A549 (cell line): ENCODE measurements at regions not wholly inside any gene's neighbourhood (a gene's known extent, or its start where the extent isn't known, plus 50 kb on each side); places are given as distances from the start of the nearest gene placed in this dataset.

Experiments used
- ATAC-seq, 2 experiments: fragments of 200-7000 bp in 1 of 2; fragments of >200 bp in 1 of 2; cut with Nextera tagmentation in 1 of 2; cut with Tn5 transposase in 1 of 2; 3 replicates each; pipeline versions ENCODE4 v1.8.0 to v1.9.1; 2018 to 2020; ENCODE audit warnings: mild to moderate bottlenecking in 1 of 2, moderate library complexity in 1 of 2
- CTCF ChIA-PET: fragments of 300-600 bp; sonication (Branson Sonifier 250); formaldehyde crosslinking; extraction: SDS; loops from one replicate; lab custom pipeline; 2021; ENCODE audit warnings: antibody characterized with exemption, inconsistent platforms; lab: Yijun Ruan, JAX
- POLR2A ChIA-PET: fragments of 350-600 bp; formaldehyde crosslinking; extraction: SDS; loops from one replicate; lab custom pipeline; 2021; ENCODE audit warnings: antibody characterized with exemption, inconsistent platforms; lab: Yijun Ruan, JAX
- DNase-seq, 2 experiments: peaks; one replicate each; pipeline versions ENCODE4 v3.0.0 to v3.0.0-alpha.2; 2011 to 2016; ENCODE audit warnings: low read depth in 1 of 2, low spot score in 1 of 2
- FAIRE-seq: peaks from 2 replicates; lab custom pipeline; 2011; peaks lifted over from hg19 to GRCh38; lab: Jason Lieb, UNC
- H3K27ac ChIP-seq, 2 experiments: fragments of >200 bp; sonication (Bioruptor Twin); formaldehyde crosslinking; 3 replicates each; pipeline ENCODE4 v1.5.1; 2016 to 2017
- H3K4me1 ChIP-seq: fragments of >200 bp; sonication (Bioruptor Twin); formaldehyde crosslinking; 3 replicates; pipeline ENCODE4 v1.6.1; 2016
- H3K4me2 ChIP-seq: fragments of >200 bp; sonication (Bioruptor Twin); formaldehyde crosslinking; 3 replicates; pipeline ENCODE4 v1.6.1; 2016
- H3K4me3 ChIP-seq: fragments of >200 bp; sonication (Bioruptor Twin); formaldehyde crosslinking; 3 replicates; pipeline ENCODE4 v1.5.1; 2016
- H3K9me3 ChIP-seq: fragments of >200 bp; sonication (Bioruptor Twin); formaldehyde crosslinking; 3 replicates; pipeline ENCODE4 v1.6.1; 2016
- BCL3 ChIP-seq: fragments of >200 bp; sonication (Bioruptor Twin); formaldehyde crosslinking; IDR thresholded peaks from 3 replicates; pipeline ENCODE4 v1.6.1; 2016
- CEBPB ChIP-seq, 2 experiments: fragments of >200 bp in 1 of 2; sonication (Bioruptor Twin) in 1 of 2; formaldehyde crosslinking in 1 of 2; IDR thresholded peaks; 2 replicates each; pipeline ENCODE4 v1.6.1; 2012 to 2016
- CHD4 ChIP-seq: fragments of 200-600 bp; sonication (generic); IDR thresholded peaks from 2 replicates; pipeline ENCODE4 v1.6.1; 2016; ENCODE audit warnings: antibody characterized with exemption, mild to moderate bottlenecking, borderline replicate concordance
- EHF ChIP-seq: fragments of 250-450 bp; sonication (Bioruptor Pico); IDR thresholded peaks from 2 replicates; pipeline ENCODE4 v1.5.0; 2020; ENCODE audit warnings: mild to moderate bottlenecking
- EP300 ChIP-seq, 2 experiments: fragments of >200 bp; sonication (Bioruptor Twin); formaldehyde crosslinking; IDR thresholded peaks; 2 replicates in 1 of 2; 3 replicates in 1 of 2; pipeline ENCODE4 v1.6.1; 2016 to 2017
- ESRRA ChIP-seq: fragments of 150-350 bp; IDR thresholded peaks from 2 replicates; pipeline ENCODE4 v1.6.1; 2014; ENCODE audit warnings: mild to moderate bottlenecking, low read length, borderline replicate concordance
- FOSL2 ChIP-seq, 2 experiments: fragments of 450-650 bp in 1 of 2; fragments of >200 bp in 1 of 2; sonication (Bioruptor Twin) in 1 of 2; formaldehyde crosslinking; IDR thresholded peaks; 2 replicates each; pipeline versions ENCODE4 v1.5.0 to v1.6.1; 2016 to 2020; ENCODE audit warnings: mild to moderate bottlenecking in 1 of 2, moderate library complexity in 1 of 2
- GATA3 ChIP-seq: IDR thresholded peaks from 2 replicates; pipeline ENCODE4 v1.6.1; 2012; ENCODE audit warnings: borderline replicate concordance
- HDAC2 ChIP-seq: fragments of 200-600 bp; sonication (generic); IDR thresholded peaks from 2 replicates; pipeline ENCODE4 v1.6.1; 2016
- HES2 ChIP-seq: fragments of >200 bp; sonication (Bioruptor Twin); formaldehyde crosslinking; IDR thresholded peaks from 2 replicates; pipeline ENCODE4 v1.6.1; 2016
- HEYL ChIP-seq: fragments of 250-450 bp; sonication (Bioruptor Pico); IDR thresholded peaks from 2 replicates; pipeline ENCODE4 v1.8.0; 2021; ENCODE audit warnings: mild to moderate bottlenecking, moderate library complexity
- HMGXB4 ChIP-seq: fragments of 250-450 bp; sonication (Bioruptor Pico); IDR thresholded peaks from 2 replicates; pipeline ENCODE4 v1.5.0; 2021; ENCODE audit warnings: mild to moderate bottlenecking, moderate library complexity, borderline replicate concordance
- MAZ ChIP-seq: fragments of 150-350 bp; IDR thresholded peaks from 2 replicates; pipeline ENCODE4 v1.6.1; 2014; ENCODE audit warnings: antibody characterized with exemption, low read depth, low read length, borderline replicate concordance
- NFE2L2 ChIP-seq: fragments of 150-350 bp; conservative IDR thresholded peaks from 2 replicates; pipeline ENCODE4 v1.6.1; 2014; ENCODE audit warnings: low read length
- NPAS2 ChIP-seq: fragments of 250-450 bp; sonication (Bioruptor Pico); IDR thresholded peaks from 2 replicates; pipeline ENCODE4 v1.8.0; 2022; ENCODE audit warnings: mild to moderate bottlenecking, moderate library complexity, borderline replicate concordance
- PBX3 ChIP-seq: IDR thresholded peaks from 2 replicates; pipeline ENCODE4 v1.6.1; 2012
- PHF8 ChIP-seq: fragments of 200-600 bp; sonication (generic); IDR thresholded peaks from 2 replicates; pipeline ENCODE4 v1.6.1; 2016; ENCODE audit warnings: low read depth, mild to moderate bottlenecking, antibody characterized with exemption, moderate library complexity, borderline replicate concordance
- POLR2A ChIP-seq: IDR thresholded peaks from 2 replicates; pipeline ENCODE4 v1.6.1; 2012; ENCODE audit warnings: mild to moderate bottlenecking, low read length
- POLR2AphosphoS2 ChIP-seq: conservative IDR thresholded peaks from 2 replicates; pipeline ENCODE4 v1.6.1; 2012; ENCODE audit warnings: low read length, improper control_type of control experiment, inconsistent platforms
- RARB ChIP-seq: fragments of 250-450 bp; sonication (Bioruptor Pico); IDR thresholded peaks from 2 replicates; pipeline ENCODE4 v1.8.0; 2021; ENCODE audit warnings: mild to moderate bottlenecking, moderate library complexity
- RCOR1 ChIP-seq: fragments of 150-350 bp; IDR thresholded peaks from 2 replicates; pipeline ENCODE4 v1.6.1; 2014; ENCODE audit warnings: antibody characterized with exemption, low read length, low read depth
- RFX5 ChIP-seq: fragments of 450-650 bp; IDR thresholded peaks from 2 replicates; pipeline ENCODE4 v1.7.1; 2014; ENCODE audit warnings: antibody characterized with exemption, mild to moderate bottlenecking, moderate library complexity
- SREBF2 ChIP-seq: fragments of 450-650 bp; IDR thresholded peaks from 2 replicates; pipeline ENCODE4 v1.6.1; 2014; ENCODE audit warnings: mild to moderate bottlenecking, moderate library complexity
- TP53 ChIP-seq: fragments of 250-450 bp; sonication (Bioruptor Pico); IDR thresholded peaks from 2 replicates; pipeline ENCODE4 v1.5.0; 2021; ENCODE audit warnings: mild to moderate bottlenecking, moderate library complexity
- ZC3H11A ChIP-seq: fragments of 450-650 bp; IDR thresholded peaks from 2 replicates; pipeline ENCODE4 v1.6.1; 2014; ENCODE audit warnings: antibody characterized with exemption, mild to moderate bottlenecking
- ZFP36 ChIP-seq: fragments of 450-650 bp; IDR thresholded peaks from 2 replicates; pipeline ENCODE4 v1.6.1; 2014; ENCODE audit warnings: borderline replicate concordance; ENCODE audit not compliant: partially characterized antibody
- ZSCAN20 ChIP-seq: fragments of 250-450 bp; sonication (Bioruptor Pico); IDR thresholded peaks from 2 replicates; pipeline ENCODE4 v1.8.0; 2022; ENCODE audit warnings: mild to moderate bottlenecking, moderate library complexity
- WGBS: methylation state at CpG from one replicate; pipeline ENCODE4 v1.1.6; 2017; ENCODE audit errors: missing lambda C conversion rate; 5-methylcytosine and 5-hydroxymethylcytosine counted together
- TF ChIP-seq, protein P1 (sequence below): fragments of 450-650 bp; IDR thresholded peaks from 2 replicates; pipeline ENCODE4 v1.6.1; 2014; ENCODE audit warnings: antibody characterized with exemption
- TF ChIP-seq, protein P2 (sequence below): fragments of 150-350 bp; IDR thresholded peaks from 2 replicates; pipeline ENCODE4 v1.6.1; 2014; ENCODE audit warnings: low read depth, mild to moderate bottlenecking, low read length
- TF ChIP-seq, protein P3 (sequence below): fragments of >200 bp; sonication (Bioruptor Twin); formaldehyde crosslinking; IDR thresholded peaks from 3 replicates; pipeline ENCODE4 v1.5.1; 2016

DNA sequence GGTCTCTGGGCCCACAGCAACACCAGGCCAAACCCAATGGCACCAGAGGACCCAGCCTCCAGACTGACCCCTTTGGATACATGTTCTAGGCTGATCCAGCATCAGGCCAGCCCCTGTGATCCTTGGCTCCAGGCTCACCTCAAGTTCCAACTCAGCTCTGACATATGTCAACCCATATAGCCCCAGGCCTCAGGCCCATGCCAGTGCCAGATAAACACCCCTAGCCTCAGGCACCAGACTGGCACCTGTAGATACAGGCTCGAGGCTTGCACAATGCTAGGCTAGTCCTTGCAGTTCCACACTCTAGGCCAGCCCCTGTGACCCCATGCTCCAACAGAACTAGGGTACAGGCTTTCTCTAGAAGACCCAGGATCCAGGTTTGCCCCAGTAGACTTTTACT, 287.5 kb downstream of the KCNC2 start:
- H3K4me2 ChIP-seq = no peak overlapping the region
- TF ChIP-seq SREBF2 (no peak), ZFP36 (no peak), RCOR1 (no peak), TP53 (CRISPR knock-in tag) (no peak), NFE2L2 (no peak), CEBPB (IDR thresholded peaks at IDR 0.05) (no peak), POLR2AphosphoS2 (no peak), HES2 (no peak), HMGXB4 (CRISPR knock-in tag) (no peak), PHF8 (no peak), POLR2A (no peak), EHF (CRISPR knock-in tag) (no peak), ESRRA (no peak), ZSCAN20 (no peak), HEYL (CRISPR knock-in tag) (no peak), BCL3 (no peak), FOSL2 (IDR thresholded peaks at IDR 0.05) (no peak), FOSL2 (CRISPR knock-in tag; IDR thresholded peaks at IDR 0.05) (no peak)
- TF ChIP-seq, protein P1, sequence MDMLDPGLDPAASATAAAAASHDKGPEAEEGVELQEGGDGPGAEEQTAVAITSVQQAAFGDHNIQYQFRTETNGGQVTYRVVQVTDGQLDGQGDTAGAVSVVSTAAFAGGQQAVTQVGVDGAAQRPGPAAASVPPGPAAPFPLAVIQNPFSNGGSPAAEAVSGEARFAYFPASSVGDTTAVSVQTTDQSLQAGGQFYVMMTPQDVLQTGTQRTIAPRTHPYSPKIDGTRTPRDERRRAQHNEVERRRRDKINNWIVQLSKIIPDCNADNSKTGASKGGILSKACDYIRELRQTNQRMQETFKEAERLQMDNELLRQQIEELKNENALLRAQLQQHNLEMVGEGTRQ = no peak
- TF ChIP-seq, protein P2, sequence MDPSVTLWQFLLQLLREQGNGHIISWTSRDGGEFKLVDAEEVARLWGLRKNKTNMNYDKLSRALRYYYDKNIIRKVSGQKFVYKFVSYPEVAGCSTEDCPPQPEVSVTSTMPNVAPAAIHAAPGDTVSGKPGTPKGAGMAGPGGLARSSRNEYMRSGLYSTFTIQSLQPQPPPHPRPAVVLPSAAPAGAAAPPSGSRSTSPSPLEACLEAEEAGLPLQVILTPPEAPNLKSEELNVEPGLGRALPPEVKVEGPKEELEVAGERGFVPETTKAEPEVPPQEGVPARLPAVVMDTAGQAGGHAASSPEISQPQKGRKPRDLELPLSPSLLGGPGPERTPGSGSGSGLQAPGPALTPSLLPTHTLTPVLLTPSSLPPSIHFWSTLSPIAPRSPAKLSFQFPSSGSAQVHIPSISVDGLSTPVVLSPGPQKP = no peak
- TF ChIP-seq, protein P3, sequence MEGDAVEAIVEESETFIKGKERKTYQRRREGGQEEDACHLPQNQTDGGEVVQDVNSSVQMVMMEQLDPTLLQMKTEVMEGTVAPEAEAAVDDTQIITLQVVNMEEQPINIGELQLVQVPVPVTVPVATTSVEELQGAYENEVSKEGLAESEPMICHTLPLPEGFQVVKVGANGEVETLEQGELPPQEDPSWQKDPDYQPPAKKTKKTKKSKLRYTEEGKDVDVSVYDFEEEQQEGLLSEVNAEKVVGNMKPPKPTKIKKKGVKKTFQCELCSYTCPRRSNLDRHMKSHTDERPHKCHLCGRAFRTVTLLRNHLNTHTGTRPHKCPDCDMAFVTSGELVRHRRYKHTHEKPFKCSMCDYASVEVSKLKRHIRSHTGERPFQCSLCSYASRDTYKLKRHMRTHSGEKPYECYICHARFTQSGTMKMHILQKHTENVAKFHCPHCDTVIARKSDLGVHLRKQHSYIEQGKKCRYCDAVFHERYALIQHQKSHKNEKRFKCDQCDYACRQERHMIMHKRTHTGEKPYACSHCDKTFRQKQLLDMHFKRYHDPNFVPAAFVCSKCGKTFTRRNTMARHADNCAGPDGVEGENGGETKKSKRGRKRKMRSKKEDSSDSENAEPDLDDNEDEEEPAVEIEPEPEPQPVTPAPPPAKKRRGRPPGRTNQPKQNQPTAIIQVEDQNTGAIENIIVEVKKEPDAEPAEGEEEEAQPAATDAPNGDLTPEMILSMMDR = no peak
- 0% methylated on average over 1 of the region's 1 CpG for WGBS
- FAIRE-seq = no peak
- no peak overlapping the region for H3K27ac ChIP-seq
- ATAC-seq = no peak
- H3K4me3 ChIP-seq = no peak overlapping the region
- no peaks in the 10 kb centered on the region for H3K4me1 ChIP-seq
- POLR2A ChIA-PET = no interaction called here
- CTCF ChIA-PET = no interaction called here
- H3K9me3 ChIP-seq = peaks cover 7% of the 10 kb centered on the region; the same call in 2 of the 3 replicates
- DNase-seq = no peak

- DNase-seq (no peak), ATAC-seq (no peak), FAIRE-seq (no peak)
- Histone ChIP-seq H3K9me3 (peaks cover 10% of the 10 kb centered on the region; the same call in 2 of the 3 replicates), H3K27ac (no peak overlapping the region), H3K4me3 (no peak overlapping the region), H3K4me2 (no peak overlapping the region), H3K4me1 (no peaks in the 10 kb centered on the region)
- ChIA-PET CTCF (no interaction called here), POLR2A (no interaction called here)
- WGBS = 33% methylated on average over 1 of the region's 1 CpG
- TF ChIP-seq PBX3 (no peak), RARB (CRISPR knock-in tag) (no peak), EP300 (IDR thresholded peaks at IDR 0.05) (no peak), CHD4 (no peak), CEBPB (IDR thresholded peaks at IDR 0.05) (no peak), NPAS2 (CRISPR knock-in tag) (no peak), RFX5 (no peak), GATA3 (no peak), MAZ (no peak), HDAC2 (no peak), ZFP36 (no peak), ZC3H11A (no peak)
- TF ChIP-seq, protein P2 = no peak
Measured at GRCh38 chr12:74922642-74923041, 287.0 kb downstream of the KCNC2 start.
